Prostate gland (tissue), 2 donors: ENCODE measurements at regions not wholly inside any gene's neighbourhood (a gene's known extent, or its start where the extent isn't known, plus 50 kb on each side); places are given as distances from the start of the nearest gene placed in this dataset.

Experiments used
- CTCF ChIP-seq, 4 experiments: fragments of 200-600 bp in 2 of 4; fragments of 450-650 bp in 2 of 4; sonication (generic) in 2 of 4; IDR thresholded peaks; 1 replicate in 3 of 4; 2 replicates in 1 of 4; pipeline ENCODE4 v1.5.1; 2016 to 2019; ENCODE audit warnings: antibody characterized with exemption in 4 of 4, mild to moderate bottlenecking in 2 of 4, moderate library complexity in 2 of 4
- POLR2A ChIP-seq: fragments of 450-650 bp; IDR thresholded peaks from one replicate; pipeline ENCODE4 v1.6.1; 2016; ENCODE audit warnings: antibody characterized with exemption, mild to moderate bottlenecking
- POLR2AphosphoS5 ChIP-seq: sonication (generic); formaldehyde crosslinking; IDR thresholded peaks from one replicate; pipeline ENCODE4 v1.6.1; 2017; ENCODE audit warnings: antibody characterized with exemption

DNA sequence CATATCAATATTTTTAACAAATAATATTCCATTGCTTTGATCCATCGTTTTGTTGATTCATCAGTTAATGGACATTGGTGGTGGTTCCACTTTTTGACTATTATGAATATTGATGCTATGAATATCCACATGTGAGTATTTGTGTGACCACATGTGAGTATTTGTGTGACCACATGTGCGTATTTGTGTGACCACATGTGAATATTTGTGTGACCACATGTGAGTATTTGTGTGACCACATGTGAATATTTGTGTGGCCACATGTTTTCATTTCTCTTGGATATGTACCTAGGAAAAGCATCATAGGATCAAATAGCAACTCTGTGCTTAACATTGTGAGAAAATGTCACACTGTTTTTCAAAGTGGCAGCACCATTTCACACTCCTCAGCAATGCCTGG lies 433.6 kb upstream of the FRG1 start:
- TF ChIP-seq CTCF (IDR thresholded peaks at IDR 0.05), result no peak
- TF ChIP-seq POLR2AphosphoS5, result no peak
- TF ChIP-seq POLR2A, result no peak
